ENCODE measurements at regions not wholly inside any gene's neighbourhood (a gene's known extent, or its start where the extent isn't known, plus 50 kb on each side); places are given as distances from the start of the nearest gene placed in this dataset.

DNA sequence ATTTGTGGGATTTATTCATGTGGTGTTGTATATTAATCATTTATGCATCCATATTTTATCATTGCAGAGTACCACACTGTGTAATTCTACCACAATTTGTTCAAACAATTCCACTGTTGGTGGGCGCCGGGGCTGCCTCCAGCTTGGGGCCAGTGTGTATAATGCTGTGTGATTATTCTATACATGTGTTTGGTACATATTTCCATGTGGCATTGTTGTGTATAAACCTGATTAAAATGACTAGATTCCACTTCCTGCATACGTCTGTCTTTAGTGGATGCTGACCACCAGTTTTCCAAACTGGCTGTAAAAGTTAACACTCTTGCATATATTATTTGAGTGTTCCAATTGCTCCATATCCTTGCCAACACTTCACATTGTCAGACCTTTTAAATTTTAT is 1213.8 kb downstream of the TBC1D22A start:
- H3K4me3 ChIP-seq (ENCODE audit: low read depth, low read length), result no peak overlapping the region
- H3K4me1 ChIP-seq (ENCODE audit: control insufficient read depth, insufficient read depth, low read length), result no peaks in the 10 kb centered on the region
- ChIA-PET POLR2A (no interaction called here), CTCF (no interaction called here)
- H3K36me3 ChIP-seq (ENCODE audit: control insufficient read depth in 2 of 2, insufficient read depth in 1 of 2, low read length in 2 of 2), result no peaks in the 10 kb centered on the region
- TF ChIP-seq ZNF274 (IDR thresholded peaks at IDR 0.05; ENCODE audit: low read length) (no peak), ZNF274 (tag by site-specific recombination; IDR thresholded peaks at IDR 0.05; ENCODE audit: borderline replicate concordance) (no peak), ZIC2 (tag by site-specific recombination; IDR thresholded peaks at IDR 0.05) (no peak), ZNF266 (tag by site-specific recombination; IDR thresholded peaks at IDR 0.05; ENCODE audit: low read depth) (no peak), ZNF341 (tag by site-specific recombination; IDR thresholded peaks at IDR 0.05; ENCODE audit: low read depth) (no peak), ZFP3 (tag by site-specific recombination; IDR thresholded peaks at IDR 0.05; ENCODE audit: low read depth) (no peak), EGR2 (tag by site-specific recombination; IDR thresholded peaks at IDR 0.05; ENCODE audit: low read depth) (no peak), ZBTB8A (tag by site-specific recombination; IDR thresholded peaks at IDR 0.05) (no peak), ZNF2 (tag by site-specific recombination; IDR thresholded peaks at IDR 0.05) (no peak), ZNF48 (tag by site-specific recombination; IDR thresholded peaks at IDR 0.05) (no peak), GLI2 (tag by site-specific recombination; IDR thresholded peaks at IDR 0.05; ENCODE audit: borderline replicate concordance, low read depth) (no peak)
- TF ChIP-seq, protein P1, sequence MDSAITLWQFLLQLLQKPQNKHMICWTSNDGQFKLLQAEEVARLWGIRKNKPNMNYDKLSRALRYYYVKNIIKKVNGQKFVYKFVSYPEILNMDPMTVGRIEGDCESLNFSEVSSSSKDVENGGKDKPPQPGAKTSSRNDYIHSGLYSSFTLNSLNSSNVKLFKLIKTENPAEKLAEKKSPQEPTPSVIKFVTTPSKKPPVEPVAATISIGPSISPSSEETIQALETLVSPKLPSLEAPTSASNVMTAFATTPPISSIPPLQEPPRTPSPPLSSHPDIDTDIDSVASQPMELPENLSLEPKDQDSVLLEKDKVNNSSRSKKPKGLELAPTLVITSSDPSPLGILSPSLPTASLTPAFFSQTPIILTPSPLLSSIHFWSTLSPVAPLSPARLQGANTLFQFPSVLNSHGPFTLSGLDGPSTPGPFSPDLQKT (IDR thresholded peaks at IDR 0.05; ENCODE audit: borderline replicate concordance, low read depth, low read length), result no peak
- TF ChIP-seq, protein P2, sequence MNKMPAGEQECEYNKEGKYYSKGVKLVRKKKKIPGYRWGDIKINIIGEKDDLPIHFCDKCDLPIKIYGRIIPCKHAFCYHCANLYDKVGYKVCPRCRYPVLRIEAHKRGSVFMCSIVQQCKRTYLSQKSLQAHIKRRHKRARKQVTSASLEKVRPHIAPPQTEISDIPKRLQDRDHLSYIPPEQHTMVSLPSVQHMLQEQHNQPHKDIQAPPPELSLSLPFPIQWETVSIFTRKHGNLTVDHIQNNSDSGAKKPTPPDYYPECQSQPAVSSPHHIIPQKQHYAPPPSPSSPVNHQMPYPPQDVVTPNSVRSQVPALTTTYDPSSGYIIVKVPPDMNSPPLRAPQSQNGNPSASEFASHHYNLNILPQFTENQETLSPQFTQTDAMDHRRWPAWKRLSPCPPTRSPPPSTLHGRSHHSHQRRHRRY (tag by site-specific recombination; IDR thresholded peaks at IDR 0.05), result no peak
- TF ChIP-seq, protein P3, sequence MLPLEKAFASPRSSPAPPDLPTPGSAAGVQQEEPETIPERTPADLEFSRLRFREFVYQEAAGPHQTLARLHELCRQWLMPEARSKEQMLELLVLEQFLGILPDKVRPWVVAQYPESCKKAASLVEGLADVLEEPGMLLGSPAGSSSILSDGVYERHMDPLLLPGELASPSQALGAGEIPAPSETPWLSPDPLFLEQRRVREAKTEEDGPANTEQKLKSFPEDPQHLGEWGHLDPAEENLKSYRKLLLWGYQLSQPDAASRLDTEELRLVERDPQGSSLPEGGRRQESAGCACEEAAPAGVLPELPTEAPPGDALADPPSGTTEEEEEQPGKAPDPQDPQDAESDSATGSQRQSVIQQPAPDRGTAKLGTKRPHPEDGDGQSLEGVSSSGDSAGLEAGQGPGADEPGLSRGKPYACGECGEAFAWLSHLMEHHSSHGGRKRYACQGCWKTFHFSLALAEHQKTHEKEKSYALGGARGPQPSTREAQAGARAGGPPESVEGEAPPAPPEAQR (tag by site-specific recombination; IDR thresholded peaks at IDR 0.05), result no peak
- TF ChIP-seq, protein P4, sequence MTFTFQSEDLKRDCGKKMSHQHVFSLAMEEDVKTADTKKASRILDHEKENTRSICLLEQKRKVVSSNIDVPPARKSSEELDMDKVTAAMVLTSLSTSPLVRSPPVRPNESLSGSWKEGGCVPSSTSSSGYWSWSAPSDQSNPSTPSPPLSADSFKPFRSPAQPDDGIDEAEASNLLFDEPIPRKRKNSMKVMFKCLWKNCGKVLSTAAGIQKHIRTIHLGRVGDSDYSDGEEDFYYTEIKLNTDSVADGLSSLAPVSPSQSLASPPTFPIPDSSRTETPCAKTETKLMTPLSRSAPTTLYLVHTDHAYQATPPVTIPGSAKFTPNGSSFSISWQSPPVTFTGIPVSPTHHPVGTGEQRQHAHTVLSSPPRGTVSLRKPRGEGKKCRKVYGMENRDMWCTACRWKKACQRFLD (tag by site-specific recombination; IDR thresholded peaks at IDR 0.05), result no peak
- H3K9me3 ChIP-seq (ENCODE audit: control insufficient read depth, insufficient read depth, low read depth, low read length), result no peaks in the 10 kb centered on the region
- H3K27ac ChIP-seq (ENCODE audit: extremely low read depth, low read depth, low read length), result no peak overlapping the region

DNA sequence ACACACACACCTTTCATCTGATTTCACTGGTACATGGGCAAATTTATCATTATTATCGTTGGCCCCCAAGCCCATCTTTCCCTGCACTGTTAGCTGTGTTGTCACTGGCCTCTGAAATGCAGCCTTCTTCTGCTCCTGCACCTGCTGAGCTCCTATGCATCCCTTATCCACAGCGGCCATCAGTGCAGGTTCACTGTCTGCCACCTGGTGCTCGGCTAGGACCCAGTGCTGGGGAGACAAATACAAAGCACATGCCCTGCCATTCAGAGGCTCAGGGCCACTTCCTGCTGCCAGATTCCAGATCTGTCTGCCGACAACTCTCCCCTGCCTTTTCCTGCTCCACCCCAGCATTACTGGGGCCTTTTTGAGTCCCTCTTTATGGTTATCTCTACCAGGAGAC is 1205.4 kb downstream of the TBC1D22A start:
- TF ChIP-seq ZNF341 (tag by site-specific recombination; IDR thresholded peaks at IDR 0.05; ENCODE audit: low read depth) (no peak), ZNF48 (tag by site-specific recombination; IDR thresholded peaks at IDR 0.05) (no peak), ZNF114 (tag by site-specific recombination; IDR thresholded peaks at IDR 0.05) (no peak), BCL11B (tag by site-specific recombination; IDR thresholded peaks at IDR 0.05; ENCODE audit: low read depth) (no peak)
- TF ChIP-seq, protein P5, sequence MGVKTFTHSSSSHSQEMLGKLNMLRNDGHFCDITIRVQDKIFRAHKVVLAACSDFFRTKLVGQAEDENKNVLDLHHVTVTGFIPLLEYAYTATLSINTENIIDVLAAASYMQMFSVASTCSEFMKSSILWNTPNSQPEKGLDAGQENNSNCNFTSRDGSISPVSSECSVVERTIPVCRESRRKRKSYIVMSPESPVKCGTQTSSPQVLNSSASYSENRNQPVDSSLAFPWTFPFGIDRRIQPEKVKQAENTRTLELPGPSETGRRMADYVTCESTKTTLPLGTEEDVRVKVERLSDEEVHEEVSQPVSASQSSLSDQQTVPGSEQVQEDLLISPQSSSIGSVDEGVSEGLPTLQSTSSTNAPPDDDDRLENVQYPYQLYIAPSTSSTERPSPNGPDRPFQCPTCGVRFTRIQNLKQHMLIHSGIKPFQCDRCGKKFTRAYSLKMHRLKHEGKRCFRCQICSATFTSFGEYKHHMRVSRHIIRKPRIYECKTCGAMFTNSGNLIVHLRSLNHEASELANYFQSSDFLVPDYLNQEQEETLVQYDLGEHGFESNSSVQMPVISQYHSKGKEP (tag by site-specific recombination; IDR thresholded peaks at IDR 0.05), result no peak
- TF ChIP-seq, protein P6, sequence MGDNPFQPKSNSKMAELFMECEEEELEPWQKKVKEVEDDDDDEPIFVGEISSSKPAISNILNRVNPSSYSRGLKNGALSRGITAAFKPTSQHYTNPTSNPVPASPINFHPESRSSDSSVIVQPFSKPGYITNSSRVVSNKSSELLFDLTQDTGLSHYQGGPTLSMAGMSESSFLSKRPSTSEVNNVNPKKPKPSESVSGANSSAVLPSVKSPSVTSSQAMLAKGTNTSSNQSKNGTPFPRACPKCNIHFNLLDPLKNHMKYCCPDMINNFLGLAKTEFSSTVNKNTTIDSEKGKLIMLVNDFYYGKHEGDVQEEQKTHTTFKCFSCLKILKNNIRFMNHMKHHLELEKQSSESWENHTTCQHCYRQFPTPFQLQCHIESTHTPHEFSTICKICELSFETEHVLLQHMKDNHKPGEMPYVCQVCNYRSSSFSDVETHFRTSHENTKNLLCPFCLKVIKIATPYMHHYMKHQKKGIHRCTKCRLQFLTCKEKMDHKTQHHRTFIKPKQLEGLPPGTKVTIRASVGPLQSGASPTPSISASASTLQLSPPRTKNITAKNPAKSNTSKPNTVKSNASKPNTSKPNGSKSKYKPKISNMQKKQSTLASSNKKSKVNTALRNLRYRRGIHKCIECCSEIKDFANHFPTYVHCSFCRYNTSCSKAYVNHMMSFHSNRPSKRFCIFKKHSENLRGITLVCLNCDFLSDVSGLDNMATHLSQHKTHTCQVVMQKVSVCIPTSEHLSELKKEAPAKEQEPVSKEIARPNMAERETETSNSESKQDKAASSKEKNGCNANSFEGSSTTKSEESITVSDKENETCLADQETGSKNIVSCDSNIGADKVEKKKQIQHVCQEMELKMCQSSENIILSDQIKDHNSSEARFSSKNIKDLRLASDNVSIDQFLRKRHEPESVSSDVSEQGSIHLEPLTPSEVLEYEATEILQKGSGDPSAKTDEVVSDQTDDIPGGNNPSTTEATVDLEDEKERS (tag by site-specific recombination; IDR thresholded peaks at IDR 0.05), result no peak
- CTCF ChIA-PET, result no interaction called here

More for the DNA sequence above, 1205.4 kb downstream of the TBC1D22A start:
- Histone ChIP-seq H3K4me1 (ENCODE audit: control insufficient read depth, insufficient read depth, low read length) (no peaks in the 10 kb centered on the region), H3K9me3 (ENCODE audit: control insufficient read depth, insufficient read depth, low read depth, low read length) (no peaks in the 10 kb centered on the region), H3K4me3 (ENCODE audit: low read depth, low read length) (no peak overlapping the region), H3K27ac (ENCODE audit: extremely low read depth, low read depth, low read length) (no peak overlapping the region), H3K36me3 (ENCODE audit: control insufficient read depth in 2 of 2, insufficient read depth in 1 of 2, low read length in 2 of 2) (no peaks in the 10 kb centered on the region)
- POLR2A ChIA-PET, result no interaction called here
